Glomerular visceral epithelial cell (primary cell): ENCODE measurements at regions not wholly inside any gene's neighbourhood (a gene's known extent, or its start where the extent isn't known, plus 50 kb on each side); places are given as distances from the start of the nearest gene placed in this dataset.

Source experiments
- DNase-seq: peaks from one replicate; pipeline ENCODE4 v3.0.0-alpha.2; 2016; ENCODE audit errors: extremely low spot score

- no peak for DNase-seq
Measured at GRCh38 chr5:68793993-68794392, 299.8 kb upstream of the SLC30A5 start.

GRCh38 chr5:68795190-68795589, 298.6 kb upstream of the SLC30A5 start:
- no peak for DNase-seq

GRCh38 chr5:68798877-68799843, 294.7 kb upstream of the SLC30A5 start:
- DNase-seq, result no peak

GRCh38 chr5:68802430-68802829, 291.4 kb upstream of the SLC30A5 start:
- no peak for DNase-seq

- no peak for DNase-seq
Measured at GRCh38 chr5:68803881-68804319, 289.9 kb upstream of the SLC30A5 start.

GRCh38 chr5:68804343-68804742, 289.5 kb upstream of the SLC30A5 start:
- DNase-seq, result no peak

- DNase-seq, result no peak
Measured at GRCh38 chr5:68805444-68805843, 288.4 kb upstream of the SLC30A5 start.

- DNase-seq, result no peak
Measured at GRCh38 chr5:68817632-68818031, 276.2 kb upstream of the SLC30A5 start.

- no peak for DNase-seq
Measured at GRCh38 chr5:68818057-68818695, 275.6 kb upstream of the SLC30A5 start.

GRCh38 chr5:68818870-68819269, 274.9 kb upstream of the SLC30A5 start:
- DNase-seq, result no peak

- DNase-seq, result no peak
Measured at GRCh38 chr5:68821056-68821455, 272.8 kb upstream of the SLC30A5 start.

GRCh38 chr5:68822796-68823195, 271.0 kb upstream of the SLC30A5 start:
- no peak for DNase-seq

GRCh38 chr5:68823301-68823700, 270.5 kb upstream of the SLC30A5 start:
- no peak for DNase-seq

- DNase-seq, result no peak
Measured at GRCh38 chr5:68830377-68830898, 263.4 kb upstream of the SLC30A5 start.

- no peak for DNase-seq
Measured at GRCh38 chr5:68834491-68834981, 259.3 kb upstream of the SLC30A5 start.

- DNase-seq, result no peak
Measured at GRCh38 chr5:68838157-68838718, 255.6 kb upstream of the SLC30A5 start.

- DNase-seq, result no peak
Measured at GRCh38 chr5:68839019-68839552, 254.7 kb upstream of the SLC30A5 start.

- DNase-seq, result no peak
Measured at GRCh38 chr5:68843624-68844364, 250.0 kb upstream of the SLC30A5 start.

GRCh38 chr5:68845131-68845530, 248.7 kb upstream of the SLC30A5 start:
- DNase-seq, result no peak

GRCh38 chr5:68846828-68847227, 247.0 kb upstream of the SLC30A5 start:
- DNase-seq, result no peak

GRCh38 chr5:68848091-68848490, 245.7 kb upstream of the SLC30A5 start:
- DNase-seq, result no peak
